ENCODE measurements at regions not wholly inside any gene's neighbourhood (a gene's known extent, or its start where the extent isn't known, plus 50 kb on each side); places are given as distances from the start of the nearest gene placed in this dataset.

DNA sequence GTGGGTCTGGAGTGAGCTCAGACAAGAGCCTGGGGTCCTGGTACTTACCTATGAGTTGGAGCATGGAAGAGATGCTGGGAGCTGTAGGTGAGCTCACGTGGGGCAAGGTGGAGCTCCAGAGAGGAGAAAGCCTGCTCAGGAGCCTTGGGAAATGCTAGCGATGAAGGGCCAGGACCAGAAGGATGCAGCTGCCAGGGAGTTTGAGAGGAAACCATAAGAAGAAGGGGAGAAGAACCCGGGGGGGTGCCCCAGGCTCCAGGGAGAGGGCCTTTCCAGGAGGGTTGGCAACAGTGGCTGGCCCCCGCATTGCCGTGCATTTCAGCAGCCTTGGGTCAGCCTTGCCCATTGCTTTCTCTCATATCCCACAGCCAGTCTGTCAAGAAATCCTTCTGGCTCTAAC, 268.7 kb downstream of the GLI2 start:
- no peak overlapping the region for H3K4me3 ChIP-seq (ENCODE audit: low read depth, low read length)
- no peak for DNase-seq (ENCODE audit: low read depth)
- TF ChIP-seq, protein P1, sequence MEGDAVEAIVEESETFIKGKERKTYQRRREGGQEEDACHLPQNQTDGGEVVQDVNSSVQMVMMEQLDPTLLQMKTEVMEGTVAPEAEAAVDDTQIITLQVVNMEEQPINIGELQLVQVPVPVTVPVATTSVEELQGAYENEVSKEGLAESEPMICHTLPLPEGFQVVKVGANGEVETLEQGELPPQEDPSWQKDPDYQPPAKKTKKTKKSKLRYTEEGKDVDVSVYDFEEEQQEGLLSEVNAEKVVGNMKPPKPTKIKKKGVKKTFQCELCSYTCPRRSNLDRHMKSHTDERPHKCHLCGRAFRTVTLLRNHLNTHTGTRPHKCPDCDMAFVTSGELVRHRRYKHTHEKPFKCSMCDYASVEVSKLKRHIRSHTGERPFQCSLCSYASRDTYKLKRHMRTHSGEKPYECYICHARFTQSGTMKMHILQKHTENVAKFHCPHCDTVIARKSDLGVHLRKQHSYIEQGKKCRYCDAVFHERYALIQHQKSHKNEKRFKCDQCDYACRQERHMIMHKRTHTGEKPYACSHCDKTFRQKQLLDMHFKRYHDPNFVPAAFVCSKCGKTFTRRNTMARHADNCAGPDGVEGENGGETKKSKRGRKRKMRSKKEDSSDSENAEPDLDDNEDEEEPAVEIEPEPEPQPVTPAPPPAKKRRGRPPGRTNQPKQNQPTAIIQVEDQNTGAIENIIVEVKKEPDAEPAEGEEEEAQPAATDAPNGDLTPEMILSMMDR (IDR thresholded peaks at IDR 0.05; ENCODE audit: low read depth, low read length), result no peak
- TF ChIP-seq, protein P2, sequence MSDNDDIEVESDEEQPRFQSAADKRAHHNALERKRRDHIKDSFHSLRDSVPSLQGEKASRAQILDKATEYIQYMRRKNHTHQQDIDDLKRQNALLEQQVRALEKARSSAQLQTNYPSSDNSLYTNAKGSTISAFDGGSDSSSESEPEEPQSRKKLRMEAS (IDR thresholded peaks at IDR 0.05; ENCODE audit: low read depth, low read length), result no peak
- TF ChIP-seq POLR2A (IDR thresholded peaks at IDR 0.05; ENCODE audit: extremely low read depth, insufficient read length) (no peak), MYC (IDR thresholded peaks at IDR 0.05; ENCODE audit: low read depth, low read length) (no peak)

DNA sequence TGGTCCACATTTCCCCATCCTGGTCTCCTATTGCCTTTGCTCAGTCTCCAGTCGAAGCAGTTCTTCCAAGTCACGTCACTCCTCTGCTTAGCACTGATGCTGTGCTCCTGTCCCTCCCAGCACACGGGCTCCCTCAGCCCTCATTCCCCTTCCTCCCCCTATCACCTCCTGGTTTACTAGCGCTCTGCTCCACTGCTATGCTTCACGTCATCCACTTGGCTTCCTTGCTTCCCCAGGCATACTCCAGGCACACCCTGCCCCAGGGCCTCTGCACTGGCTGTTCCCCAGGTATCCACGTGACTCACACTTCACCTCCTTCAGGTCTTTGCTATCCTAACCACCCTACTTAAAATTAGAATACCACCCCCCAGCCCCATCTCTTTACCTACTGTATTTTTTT, 269.3 kb downstream of the GLI2 start:
- no peak overlapping the region for H3K4me3 ChIP-seq (ENCODE audit: low read depth, low read length)
- TF ChIP-seq, protein P1 (IDR thresholded peaks at IDR 0.05; ENCODE audit: low read depth, low read length), result no peak
- no peak for TF ChIP-seq MYC (IDR thresholded peaks at IDR 0.05; ENCODE audit: low read depth, low read length)
- no peak for TF ChIP-seq POLR2A (IDR thresholded peaks at IDR 0.05; ENCODE audit: extremely low read depth, insufficient read length)
- TF ChIP-seq, protein P2 (IDR thresholded peaks at IDR 0.05; ENCODE audit: low read depth, low read length), result no peak
- no peak for DNase-seq (ENCODE audit: low read depth)

DNA sequence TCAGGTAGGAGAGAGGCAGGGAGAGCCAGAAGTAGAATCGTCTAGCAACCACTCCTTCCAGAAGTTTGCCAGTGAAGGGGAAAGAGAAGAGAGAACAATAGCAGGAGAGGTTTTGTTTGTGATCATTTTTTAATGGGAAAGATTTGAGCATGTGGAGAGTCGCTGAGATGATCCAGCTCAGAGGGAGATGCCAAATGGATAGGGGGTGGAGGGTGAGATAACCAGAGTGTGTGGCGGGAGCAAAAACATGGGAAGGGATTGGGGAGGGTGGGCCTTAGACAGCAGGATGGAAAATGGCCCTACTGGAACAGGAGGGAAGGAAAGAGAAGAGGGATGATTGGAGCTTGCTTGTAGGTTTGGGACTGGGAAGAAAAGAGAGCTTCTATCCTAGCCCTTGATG, 269.8 kb downstream of the GLI2 start:
- TF ChIP-seq, protein P2 (IDR thresholded peaks at IDR 0.05; ENCODE audit: low read depth, low read length), result no peak
- TF ChIP-seq, protein P1 (IDR thresholded peaks at IDR 0.05; ENCODE audit: low read depth, low read length), result no peak
- no peak for TF ChIP-seq MYC (IDR thresholded peaks at IDR 0.05; ENCODE audit: low read depth, low read length)
- no peak for TF ChIP-seq POLR2A (IDR thresholded peaks at IDR 0.05; ENCODE audit: extremely low read depth, insufficient read length)
- no peak overlapping the region for H3K4me3 ChIP-seq (ENCODE audit: low read depth, low read length)
- DNase-seq (ENCODE audit: low read depth), result no peak

DNA sequence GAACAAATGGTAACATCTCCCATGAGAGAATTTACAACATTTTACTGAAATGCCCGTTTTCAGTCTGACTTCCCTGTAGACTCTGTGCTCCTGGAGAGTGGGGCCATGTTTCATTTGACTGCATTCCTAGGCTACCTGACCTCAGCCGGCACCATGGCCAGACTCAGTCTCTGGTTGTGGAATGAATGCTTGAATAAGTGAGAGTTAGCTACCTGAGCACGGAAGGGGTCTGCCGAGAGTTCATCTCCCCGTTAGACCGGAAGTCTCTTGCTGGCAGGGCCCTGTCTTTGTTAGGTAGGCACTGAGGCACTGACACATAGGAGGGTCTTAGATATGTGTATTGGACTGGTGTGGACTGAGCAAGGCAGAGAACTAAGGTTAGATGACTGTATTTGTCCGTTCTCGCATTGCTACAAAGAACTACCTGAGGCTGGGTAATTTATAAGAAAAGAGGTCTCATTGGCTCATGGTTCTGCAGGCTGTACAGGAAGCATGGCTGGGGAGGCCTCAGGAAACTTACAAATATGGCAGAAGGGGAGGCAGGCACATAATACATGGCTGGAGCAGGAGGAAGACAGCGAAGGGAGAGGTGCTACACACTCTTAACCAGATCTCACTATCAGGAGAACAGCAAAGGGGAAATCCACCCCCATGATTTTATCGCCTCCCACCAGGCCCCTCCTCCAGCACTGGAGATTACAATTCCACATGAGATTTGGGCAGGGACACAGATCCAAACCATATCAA, 271.2 kb downstream of the GLI2 start:
- DNase-seq (ENCODE audit: low read depth), result no peak
- TF ChIP-seq MYC (IDR thresholded peaks at IDR 0.05; ENCODE audit: low read depth, low read length) (no peak), POLR2A (IDR thresholded peaks at IDR 0.05; ENCODE audit: extremely low read depth, insufficient read length) (no peak)
- TF ChIP-seq, protein P1 (IDR thresholded peaks at IDR 0.05; ENCODE audit: low read depth, low read length), result no peak
- TF ChIP-seq, protein P2 (IDR thresholded peaks at IDR 0.05; ENCODE audit: low read depth, low read length), result no peak
- H3K4me3 ChIP-seq (ENCODE audit: low read depth, low read length), result no peak overlapping the region

DNA sequence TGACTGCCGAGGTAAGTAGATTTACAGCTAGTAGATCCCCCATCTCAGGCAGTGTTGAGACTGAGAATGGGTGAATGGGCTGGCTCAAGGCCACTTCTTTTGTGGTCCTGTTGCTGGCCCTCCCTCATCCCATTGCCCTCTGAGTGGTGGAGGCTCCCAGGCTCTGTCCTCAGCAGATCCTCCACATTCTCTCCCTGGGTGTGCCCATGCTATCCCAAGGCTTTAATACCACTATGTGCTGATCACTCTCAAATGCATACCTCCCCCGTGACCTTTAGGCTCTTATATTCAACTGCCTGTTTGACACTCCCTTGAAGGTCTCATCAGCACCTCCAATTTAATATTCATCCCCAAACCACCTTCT, 271.8 kb downstream of the GLI2 start:
- TF ChIP-seq, protein P1 (IDR thresholded peaks at IDR 0.05; ENCODE audit: low read depth, low read length), result no peak
- TF ChIP-seq, protein P2 (IDR thresholded peaks at IDR 0.05; ENCODE audit: low read depth, low read length), result no peak
- TF ChIP-seq MYC (IDR thresholded peaks at IDR 0.05; ENCODE audit: low read depth, low read length), result no peak
- no peak for DNase-seq (ENCODE audit: low read depth)
- H3K4me3 ChIP-seq (ENCODE audit: low read depth, low read length), result no peak overlapping the region

All from NB4 (cell line).